WTC11 (cell line): ENCODE measurements at regions not wholly inside any gene's neighbourhood (a gene's known extent, or its start where the extent isn't known, plus 50 kb on each side); places are given as distances from the start of the nearest gene placed in this dataset.
"Not testable (repeated sequence)": the region's sequence is repeated elsewhere in the genome, so short reads cannot be mapped to it uniquely, and the experiment has no call there.

Experiments
- ATAC-seq: fragments of 200-7000 bp; cut with Tn5 transposase; 2 replicates; pipeline ENCODE4 v1.10.0; 2021; ENCODE audit warnings: mild to moderate bottlenecking, moderate library complexity
- CTCF ChIA-PET: fragments of 300-600 bp; sonication (Branson Sonifier 250); formaldehyde crosslinking; loops from one replicate; lab custom pipeline; 2021; ENCODE audit warnings: antibody characterized with exemption; lab: Charles Lee
- POLR2A ChIA-PET: fragments of 350-600 bp; sonication (Branson Sonifier 250); formaldehyde crosslinking; loops from one replicate; lab custom pipeline; 2021; ENCODE audit warnings: antibody characterized with exemption; lab: Charles Lee
- DNase-seq: peaks from one replicate; pipeline ENCODE4 v3.0.0; 2021; ENCODE audit warnings: low spot score
- H3K27ac Mint-ChIP-seq: 2 replicates; pipeline ENCODE4 v1.8.0; 2021; ENCODE audit warnings: mixed read lengths
- H3K27me3 Mint-ChIP-seq: 2 replicates; pipeline ENCODE4 v1.8.0; 2021; ENCODE audit warnings: low read depth, mild to moderate bottlenecking, moderate library complexity, mixed read lengths
- H3K36me3 Mint-ChIP-seq: 2 replicates; pipeline ENCODE4 v1.8.0; 2021; ENCODE audit warnings: mixed read lengths
- H3K4me1 Mint-ChIP-seq: 2 replicates; pipeline ENCODE4 v1.8.0; 2022; ENCODE audit warnings: mixed read lengths
- H3K4me3 Mint-ChIP-seq: 2 replicates; pipeline ENCODE4 v1.8.0; 2021; ENCODE audit warnings: mild to moderate bottlenecking, moderate library complexity, mixed read lengths
- H3K9me3 Mint-ChIP-seq: 2 replicates; pipeline ENCODE4 v1.8.0; 2021; ENCODE audit warnings: mixed read lengths
- CREB1 ChIP-seq: sonication (generic); formaldehyde crosslinking; IDR thresholded peaks from 2 replicates; pipeline ENCODE4 v1.8.0; 2023; ENCODE audit warnings: mild to moderate bottlenecking, missing genetic modification reagents
- ELF4 ChIP-seq: sonication (generic); formaldehyde crosslinking; IDR thresholded peaks from 2 replicates; pipeline ENCODE4 v1.8.1; 2022; ENCODE audit warnings: low read depth, mild to moderate bottlenecking, moderate library complexity, missing genetic modification reagents
- GRHL2 ChIP-seq: fragments of 250-450 bp; sonication (Bioruptor Pico); IDR thresholded peaks from 2 replicates; pipeline ENCODE4 v1.8.0; 2022; ENCODE audit warnings: mild to moderate bottlenecking, moderate library complexity; ENCODE audit not compliant: insufficient replicate concordance, severe bottlenecking
- GTF2I ChIP-seq: fragments of 250-450 bp; sonication (Bioruptor Pico); conservative IDR thresholded peaks from 2 replicates; pipeline ENCODE4 v1.4.0; 2021; ENCODE audit warnings: mild to moderate bottlenecking
- HMGA2 ChIP-seq: fragments of 250-450 bp; sonication (Bioruptor Pico); IDR thresholded peaks from 2 replicates; pipeline ENCODE4 v1.4.0; 2021; ENCODE audit warnings: mild to moderate bottlenecking, moderate library complexity
- IRF2 ChIP-seq: sonication (generic); formaldehyde crosslinking; IDR thresholded peaks from 2 replicates; pipeline ENCODE4 v1.8.0; 2022; ENCODE audit warnings: low read depth, missing genetic modification reagents, borderline replicate concordance
- NFE2L1 ChIP-seq: sonication (generic); formaldehyde crosslinking; IDR thresholded peaks from 2 replicates; pipeline ENCODE4 v1.8.1; 2023; ENCODE audit warnings: missing genetic modification reagents
- OVOL2 ChIP-seq: fragments of 250-450 bp; sonication (Bioruptor Pico); IDR thresholded peaks from 2 replicates; pipeline ENCODE4 v1.9.0; 2021; ENCODE audit warnings: mild to moderate bottlenecking, borderline replicate concordance
- TEAD1 ChIP-seq: sonication (generic); formaldehyde crosslinking; IDR thresholded peaks from 2 replicates; pipeline ENCODE4 v1.8.0; 2022; ENCODE audit warnings: mild to moderate bottlenecking, missing genetic modification reagents
- ZNF121 ChIP-seq: sonication (generic); formaldehyde crosslinking; IDR thresholded peaks from 2 replicates; pipeline ENCODE4 v1.8.0; 2023; ENCODE audit warnings: missing genetic modification reagents
- ZNF671 ChIP-seq: fragments of 250-450 bp; sonication (Bioruptor Pico); IDR thresholded peaks from 2 replicates; pipeline ENCODE4 v1.8.0; 2021; ENCODE audit warnings: mild to moderate bottlenecking
- TF ChIP-seq, protein P1 (sequence below): sonication (generic); formaldehyde crosslinking; IDR thresholded peaks from 2 replicates; pipeline ENCODE4 v1.8.1; 2023; ENCODE audit warnings: mild to moderate bottlenecking, missing genetic modification reagents
- TF ChIP-seq, protein P2 (sequence below): sonication (generic); formaldehyde crosslinking; IDR thresholded peaks from 2 replicates; pipeline ENCODE4 v1.8.1; 2023; ENCODE audit warnings: mild to moderate bottlenecking, missing genetic modification reagents, moderate library complexity
- TF ChIP-seq, protein P3 (sequence below): sonication (generic); formaldehyde crosslinking; IDR thresholded peaks from 2 replicates; pipeline ENCODE4 v1.8.1; 2022; ENCODE audit warnings: low read depth, missing genetic modification reagents, borderline replicate concordance
- TF ChIP-seq, protein P4 (sequence below): fragments of 250-450 bp; sonication (Bioruptor Pico); conservative IDR thresholded peaks from 2 replicates; pipeline ENCODE4 v1.9.0; 2021; ENCODE audit warnings: mild to moderate bottlenecking
- TF ChIP-seq, protein P5 (sequence below): sonication (generic); formaldehyde crosslinking; IDR thresholded peaks from 2 replicates; pipeline ENCODE4 v1.8.0; 2022; ENCODE audit warnings: mild to moderate bottlenecking, missing genetic modification reagents
- TF ChIP-seq, protein P6 (sequence below): fragments of 250-450 bp; sonication (Bioruptor Pico); IDR thresholded peaks from 2 replicates; pipeline ENCODE4 v1.9.0; 2021; ENCODE audit warnings: mild to moderate bottlenecking, borderline replicate concordance

DNA sequence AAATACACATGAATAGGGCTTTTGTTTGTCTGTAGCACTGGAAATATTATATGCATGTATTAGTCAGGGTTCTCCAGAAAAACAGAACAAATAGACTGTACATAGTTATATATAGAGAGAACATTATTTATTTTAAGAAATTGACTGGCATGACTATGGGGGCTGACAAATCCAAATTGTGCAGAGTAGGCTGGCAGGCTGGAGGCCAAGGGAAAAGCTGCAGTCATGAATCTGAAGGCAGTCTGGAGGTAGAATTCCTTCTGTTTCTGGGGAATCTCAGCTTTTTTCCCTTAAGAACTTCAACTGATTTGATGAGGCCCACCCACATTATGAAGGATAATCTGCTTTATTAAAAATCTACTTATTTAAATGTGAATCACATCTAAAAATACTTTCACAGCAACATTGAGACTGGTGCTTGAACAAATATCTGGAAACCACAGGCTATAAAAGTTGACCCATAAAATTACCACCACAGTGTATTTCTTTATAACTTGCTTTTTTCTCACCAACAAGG is 344.2 kb upstream of the KIAA1217 start (continued):
- TF ChIP-seq, protein P1, sequence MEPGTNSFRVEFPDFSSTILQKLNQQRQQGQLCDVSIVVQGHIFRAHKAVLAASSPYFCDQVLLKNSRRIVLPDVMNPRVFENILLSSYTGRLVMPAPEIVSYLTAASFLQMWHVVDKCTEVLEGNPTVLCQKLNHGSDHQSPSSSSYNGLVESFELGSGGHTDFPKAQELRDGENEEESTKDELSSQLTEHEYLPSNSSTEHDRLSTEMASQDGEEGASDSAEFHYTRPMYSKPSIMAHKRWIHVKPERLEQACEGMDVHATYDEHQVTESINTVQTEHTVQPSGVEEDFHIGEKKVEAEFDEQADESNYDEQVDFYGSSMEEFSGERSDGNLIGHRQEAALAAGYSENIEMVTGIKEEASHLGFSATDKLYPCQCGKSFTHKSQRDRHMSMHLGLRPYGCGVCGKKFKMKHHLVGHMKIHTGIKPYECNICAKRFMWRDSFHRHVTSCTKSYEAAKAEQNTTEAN (CRISPR knock-in tag) = no peak
- TF ChIP-seq HMGA2 = no peak
- TF ChIP-seq ZNF671 (CRISPR knock-in tag) = no peak
- TF ChIP-seq, all 79 proteins: peak for 0

DNA sequence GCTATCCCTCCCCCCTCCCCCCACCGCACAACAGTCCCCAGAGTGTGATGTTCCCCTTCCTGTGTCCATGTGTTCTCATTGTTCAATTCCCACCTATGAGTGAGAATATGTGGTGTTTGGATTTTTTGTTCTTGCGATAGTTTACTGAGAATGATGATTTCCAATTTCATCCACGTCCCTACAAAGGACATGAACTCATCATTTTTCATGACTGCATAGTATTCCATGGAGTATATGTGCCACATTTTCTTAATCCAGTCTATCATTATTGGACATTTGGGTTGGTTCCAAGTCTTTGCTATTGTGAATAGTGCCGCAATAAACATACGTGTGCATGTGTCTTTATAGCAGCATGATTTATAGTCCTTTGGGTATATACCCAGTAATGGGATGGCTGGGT is 342.0 kb upstream of the KIAA1217 start:
- H3K9me3 Mint-ChIP-seq, ATAC-seq, H3K27me3 Mint-ChIP-seq, POLR2A ChIA-PET, H3K36me3 Mint-ChIP-seq, H3K27ac Mint-ChIP-seq, DNase-seq, CTCF ChIA-PET, H3K4me3 Mint-ChIP-seq: not testable (repeated sequence)
- H3K4me1 Mint-ChIP-seq = peaks cover 21% of the 10 kb centered on the region

DNA sequence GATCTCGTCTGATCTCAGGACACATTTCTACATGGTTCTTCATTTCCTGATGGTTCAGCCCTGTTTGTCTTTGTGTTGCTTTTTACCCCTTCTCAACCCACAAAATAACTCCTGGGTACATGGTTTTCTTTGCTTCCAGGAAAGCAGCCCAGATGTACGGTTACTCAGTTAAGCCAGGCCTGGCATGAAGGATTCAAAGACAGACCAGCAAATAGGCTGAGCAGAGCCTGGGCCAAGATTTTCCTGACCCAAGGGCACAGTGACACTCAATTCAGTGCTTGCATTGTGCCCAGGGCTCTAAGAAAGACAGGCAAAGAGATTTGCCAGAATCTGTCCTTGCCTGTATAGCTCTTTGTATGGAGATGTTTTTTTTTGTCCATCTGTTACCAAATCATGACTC is 340.8 kb upstream of the KIAA1217 start:
- no peaks in the 10 kb centered on the region for H3K9me3 Mint-ChIP-seq
- no peak overlapping the region for H3K4me3 Mint-ChIP-seq
- DNase-seq = no peak
- CTCF ChIA-PET = no interaction called here
- no peak overlapping the region for H3K27ac Mint-ChIP-seq
- TF ChIP-seq NFE2L1 (CRISPR knock-in tag) = no peak
- TF ChIP-seq ELF4 (CRISPR knock-in tag) = no peak
- TF ChIP-seq ZNF121 (CRISPR knock-in tag) = no peak
- TF ChIP-seq, protein P2, sequence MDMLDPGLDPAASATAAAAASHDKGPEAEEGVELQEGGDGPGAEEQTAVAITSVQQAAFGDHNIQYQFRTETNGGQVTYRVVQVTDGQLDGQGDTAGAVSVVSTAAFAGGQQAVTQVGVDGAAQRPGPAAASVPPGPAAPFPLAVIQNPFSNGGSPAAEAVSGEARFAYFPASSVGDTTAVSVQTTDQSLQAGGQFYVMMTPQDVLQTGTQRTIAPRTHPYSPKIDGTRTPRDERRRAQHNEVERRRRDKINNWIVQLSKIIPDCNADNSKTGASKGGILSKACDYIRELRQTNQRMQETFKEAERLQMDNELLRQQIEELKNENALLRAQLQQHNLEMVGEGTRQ (CRISPR knock-in tag) = no peak
- no peaks in the 10 kb centered on the region for H3K36me3 Mint-ChIP-seq
- H3K27me3 Mint-ChIP-seq = no peaks in the 10 kb centered on the region; the same call in 1 of the 2 replicates
- H3K4me1 Mint-ChIP-seq = peaks cover 24% of the 10 kb centered on the region
- POLR2A ChIA-PET = no interaction called here
- ATAC-seq = no peak

DNA sequence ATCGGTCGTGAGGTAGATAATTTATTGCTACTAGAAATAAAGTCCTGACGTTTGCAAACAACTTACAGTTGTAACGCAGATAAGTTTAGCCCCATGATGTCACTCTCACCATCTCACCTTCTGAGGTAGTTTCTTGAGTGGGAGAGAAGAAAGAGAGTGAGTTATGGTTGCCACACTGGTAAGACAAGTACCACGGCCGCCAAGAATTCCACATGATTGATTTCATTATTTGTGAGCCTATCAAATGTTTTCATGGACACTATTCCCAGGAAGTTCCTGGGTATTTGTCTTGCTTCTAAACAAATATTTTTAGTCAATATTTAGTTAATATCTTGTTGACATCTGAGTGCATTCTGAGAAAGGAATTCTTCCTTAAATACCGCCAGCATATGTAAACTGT is 339.4 kb upstream of the KIAA1217 start:
- POLR2A ChIA-PET = no interaction called here
- Mint-ChIP-seq H3K4me3 (no peak overlapping the region), H3K9me3 (no peaks in the 10 kb centered on the region), H3K27me3 (peaks cover 3% of the 10 kb centered on the region), H3K27ac (no peak overlapping the region), H3K4me1 (peaks cover 24% of the 10 kb centered on the region), H3K36me3 (no peaks in the 10 kb centered on the region)
- CTCF ChIA-PET = no interaction called here
- ATAC-seq = no peak
- no peak for DNase-seq
- no peak for TF ChIP-seq CREB1 (CRISPR knock-in tag)
- TF ChIP-seq, protein P1 (CRISPR knock-in tag) = no peak
- TF ChIP-seq, protein P3, sequence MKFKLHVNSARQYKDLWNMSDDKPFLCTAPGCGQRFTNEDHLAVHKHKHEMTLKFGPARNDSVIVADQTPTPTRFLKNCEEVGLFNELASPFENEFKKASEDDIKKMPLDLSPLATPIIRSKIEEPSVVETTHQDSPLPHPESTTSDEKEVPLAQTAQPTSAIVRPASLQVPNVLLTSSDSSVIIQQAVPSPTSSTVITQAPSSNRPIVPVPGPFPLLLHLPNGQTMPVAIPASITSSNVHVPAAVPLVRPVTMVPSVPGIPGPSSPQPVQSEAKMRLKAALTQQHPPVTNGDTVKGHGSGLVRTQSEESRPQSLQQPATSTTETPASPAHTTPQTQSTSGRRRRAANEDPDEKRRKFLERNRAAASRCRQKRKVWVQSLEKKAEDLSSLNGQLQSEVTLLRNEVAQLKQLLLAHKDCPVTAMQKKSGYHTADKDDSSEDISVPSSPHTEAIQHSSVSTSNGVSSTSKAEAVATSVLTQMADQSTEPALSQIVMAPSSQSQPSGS (CRISPR knock-in tag) = no peak
- TF ChIP-seq GRHL2 (CRISPR knock-in tag) = no peak
- TF ChIP-seq ZNF671 (CRISPR knock-in tag) = no peak
- TF ChIP-seq, protein P4, sequence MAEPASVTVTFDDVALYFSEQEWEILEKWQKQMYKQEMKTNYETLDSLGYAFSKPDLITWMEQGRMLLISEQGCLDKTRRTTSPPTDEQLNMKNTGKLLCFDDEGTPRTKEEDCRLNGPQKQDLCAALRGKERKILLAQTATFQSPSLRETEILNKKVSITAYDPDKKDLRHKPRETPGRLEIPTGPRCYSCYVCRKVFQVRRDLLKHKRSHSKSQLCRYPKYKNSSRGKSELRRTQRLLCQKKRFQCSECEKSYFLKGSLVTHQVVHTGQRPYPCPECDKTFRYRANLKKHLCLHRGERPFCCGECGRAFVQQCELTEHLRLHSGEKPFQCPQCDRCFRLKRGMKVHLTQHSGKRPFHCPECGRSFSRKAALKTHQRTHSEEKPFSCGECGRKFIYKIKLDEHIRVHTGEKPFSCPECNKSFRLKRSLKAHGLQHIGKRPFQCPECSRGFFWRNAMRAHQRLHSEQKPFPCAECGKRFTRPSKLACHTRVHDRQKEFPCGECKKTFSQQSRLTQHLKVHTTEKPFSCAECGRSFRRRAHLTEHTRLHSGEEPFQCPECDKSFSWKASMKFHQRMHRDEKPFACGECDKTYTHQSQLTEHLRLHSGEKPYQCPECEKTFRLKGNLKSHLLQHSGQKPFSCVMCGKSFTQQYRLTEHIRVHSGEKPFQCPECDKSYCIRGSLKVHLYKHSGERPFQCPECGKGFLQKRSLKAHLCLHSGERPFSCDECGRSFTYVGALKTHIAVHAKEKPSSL (CRISPR knock-in tag) = no peak
- TF ChIP-seq GTF2I (CRISPR knock-in tag) = no peak
- no peak for TF ChIP-seq TEAD1 (CRISPR knock-in tag)
- TF ChIP-seq, protein P5, sequence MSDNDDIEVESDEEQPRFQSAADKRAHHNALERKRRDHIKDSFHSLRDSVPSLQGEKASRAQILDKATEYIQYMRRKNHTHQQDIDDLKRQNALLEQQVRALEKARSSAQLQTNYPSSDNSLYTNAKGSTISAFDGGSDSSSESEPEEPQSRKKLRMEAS = no peak
- TF ChIP-seq, protein P6, sequence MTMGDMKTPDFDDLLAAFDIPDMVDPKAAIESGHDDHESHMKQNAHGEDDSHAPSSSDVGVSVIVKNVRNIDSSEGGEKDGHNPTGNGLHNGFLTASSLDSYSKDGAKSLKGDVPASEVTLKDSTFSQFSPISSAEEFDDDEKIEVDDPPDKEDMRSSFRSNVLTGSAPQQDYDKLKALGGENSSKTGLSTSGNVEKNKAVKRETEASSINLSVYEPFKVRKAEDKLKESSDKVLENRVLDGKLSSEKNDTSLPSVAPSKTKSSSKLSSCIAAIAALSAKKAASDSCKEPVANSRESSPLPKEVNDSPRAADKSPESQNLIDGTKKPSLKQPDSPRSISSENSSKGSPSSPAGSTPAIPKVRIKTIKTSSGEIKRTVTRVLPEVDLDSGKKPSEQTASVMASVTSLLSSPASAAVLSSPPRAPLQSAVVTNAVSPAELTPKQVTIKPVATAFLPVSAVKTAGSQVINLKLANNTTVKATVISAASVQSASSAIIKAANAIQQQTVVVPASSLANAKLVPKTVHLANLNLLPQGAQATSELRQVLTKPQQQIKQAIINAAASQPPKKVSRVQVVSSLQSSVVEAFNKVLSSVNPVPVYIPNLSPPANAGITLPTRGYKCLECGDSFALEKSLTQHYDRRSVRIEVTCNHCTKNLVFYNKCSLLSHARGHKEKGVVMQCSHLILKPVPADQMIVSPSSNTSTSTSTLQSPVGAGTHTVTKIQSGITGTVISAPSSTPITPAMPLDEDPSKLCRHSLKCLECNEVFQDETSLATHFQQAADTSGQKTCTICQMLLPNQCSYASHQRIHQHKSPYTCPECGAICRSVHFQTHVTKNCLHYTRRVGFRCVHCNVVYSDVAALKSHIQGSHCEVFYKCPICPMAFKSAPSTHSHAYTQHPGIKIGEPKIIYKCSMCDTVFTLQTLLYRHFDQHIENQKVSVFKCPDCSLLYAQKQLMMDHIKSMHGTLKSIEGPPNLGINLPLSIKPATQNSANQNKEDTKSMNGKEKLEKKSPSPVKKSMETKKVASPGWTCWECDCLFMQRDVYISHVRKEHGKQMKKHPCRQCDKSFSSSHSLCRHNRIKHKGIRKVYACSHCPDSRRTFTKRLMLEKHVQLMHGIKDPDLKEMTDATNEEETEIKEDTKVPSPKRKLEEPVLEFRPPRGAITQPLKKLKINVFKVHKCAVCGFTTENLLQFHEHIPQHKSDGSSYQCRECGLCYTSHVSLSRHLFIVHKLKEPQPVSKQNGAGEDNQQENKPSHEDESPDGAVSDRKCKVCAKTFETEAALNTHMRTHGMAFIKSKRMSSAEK (CRISPR knock-in tag) = no peak
- TF ChIP-seq OVOL2 (CRISPR knock-in tag) = no peak
- TF ChIP-seq IRF2 = no peak
